RCC 7860 (cell line): ENCODE measurements at regions not wholly inside any gene's neighbourhood (a gene's known extent, or its start where the extent isn't known, plus 50 kb on each side); places are given as distances from the start of the nearest gene placed in this dataset.
"Not testable (repeated sequence)": the region's sequence is repeated elsewhere in the genome, so short reads cannot be mapped to it uniquely, and the experiment has no call there.

Experiments used
- DNase-seq: peaks from one replicate; pipeline ENCODE4 v3.0.0-alpha.2; 2015; ENCODE audit warnings: low spot score
- FAIRE-seq: peaks from 2 replicates; lab custom pipeline; 2012; peaks lifted over from hg19 to GRCh38; lab: Jason Lieb, UNC

DNA sequence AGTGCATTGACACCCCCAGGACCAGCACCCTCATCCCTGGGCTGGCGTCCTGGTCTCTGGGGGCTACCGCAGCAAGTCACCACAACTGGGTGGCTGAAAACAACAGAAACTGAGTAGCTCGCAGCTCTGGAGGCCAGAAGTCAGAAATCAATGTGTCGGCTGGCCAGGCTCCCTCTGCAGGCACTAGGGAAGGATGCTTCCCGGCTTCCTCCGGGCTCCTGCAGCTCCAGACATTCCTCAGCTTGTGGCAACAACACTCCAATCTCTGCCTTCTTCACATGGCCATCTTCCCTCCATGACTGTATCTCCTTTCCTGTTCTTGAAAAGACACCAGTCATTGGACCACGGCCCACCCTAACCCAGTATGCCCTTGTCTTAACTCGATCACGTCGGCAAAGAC, 224.2 kb downstream of the NPHP4 start:
- no peak for FAIRE-seq
- DNase-seq: no peak

DNA sequence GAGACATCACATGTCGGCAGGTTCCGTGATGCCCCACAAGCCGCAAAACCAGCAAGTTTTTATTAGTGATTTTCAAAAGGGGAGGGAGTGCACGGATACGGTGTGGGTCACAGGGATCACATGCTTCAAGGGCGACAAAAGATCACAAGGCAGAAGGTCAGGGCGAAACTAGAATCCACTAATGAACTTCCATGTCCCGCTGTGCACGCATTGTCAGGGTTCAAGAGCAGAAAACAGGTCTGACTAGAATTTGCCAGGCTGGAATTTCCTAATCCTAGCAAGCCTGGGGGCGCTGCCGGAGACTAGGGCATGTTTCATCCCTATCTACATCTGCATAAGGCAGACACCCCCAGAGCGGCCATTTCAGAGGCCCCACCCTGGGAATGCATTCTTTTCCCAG, 225.2 kb downstream of the NPHP4 start:
- DNase-seq, FAIRE-seq: not testable (repeated sequence)

DNA sequence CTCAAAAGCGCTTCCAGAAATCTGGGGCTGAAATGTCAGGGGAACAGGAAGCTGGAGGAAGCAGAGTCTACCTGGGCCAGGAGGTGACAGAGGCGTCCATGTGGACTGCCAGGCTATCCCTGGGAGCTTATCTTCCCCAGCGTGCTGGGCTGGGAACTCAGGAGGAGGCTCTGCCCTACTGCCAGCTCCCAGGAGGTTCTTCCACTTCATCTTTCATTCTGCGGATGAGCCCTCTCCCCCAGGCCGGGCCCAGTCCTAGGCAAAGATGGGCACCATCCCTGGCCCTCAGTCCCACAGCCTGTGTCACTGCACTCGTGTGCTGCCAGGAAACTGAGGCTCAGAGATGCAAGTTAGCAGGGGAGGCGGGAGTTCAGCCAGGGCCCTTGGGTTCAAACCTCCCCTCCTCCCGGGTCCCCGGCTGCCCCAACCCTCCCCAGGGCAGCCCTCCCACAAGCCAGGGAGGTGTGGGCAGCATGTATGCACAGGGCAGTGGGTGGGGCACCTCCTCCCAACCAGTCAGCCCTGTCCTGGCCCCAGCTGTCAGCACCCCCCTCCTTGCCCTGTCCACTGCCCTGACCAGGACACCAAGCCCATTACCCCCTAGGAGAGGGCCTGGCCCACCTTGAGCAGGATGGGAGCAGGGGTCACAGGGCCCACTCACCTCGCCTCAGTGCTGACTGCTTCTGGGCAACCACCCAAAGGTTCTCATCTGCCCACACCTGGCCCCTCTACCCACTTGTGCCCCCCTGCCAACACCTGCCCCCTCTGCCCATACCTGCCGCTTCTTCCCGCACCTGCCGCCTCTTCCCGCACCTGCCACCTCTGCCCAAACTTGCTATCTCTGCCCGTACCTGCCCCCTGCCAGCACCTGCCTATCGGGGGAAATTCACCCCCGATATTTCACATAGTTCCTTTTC, 226.0 kb downstream of the NPHP4 start:
- no peak for DNase-seq
- no peak for FAIRE-seq

DNA sequence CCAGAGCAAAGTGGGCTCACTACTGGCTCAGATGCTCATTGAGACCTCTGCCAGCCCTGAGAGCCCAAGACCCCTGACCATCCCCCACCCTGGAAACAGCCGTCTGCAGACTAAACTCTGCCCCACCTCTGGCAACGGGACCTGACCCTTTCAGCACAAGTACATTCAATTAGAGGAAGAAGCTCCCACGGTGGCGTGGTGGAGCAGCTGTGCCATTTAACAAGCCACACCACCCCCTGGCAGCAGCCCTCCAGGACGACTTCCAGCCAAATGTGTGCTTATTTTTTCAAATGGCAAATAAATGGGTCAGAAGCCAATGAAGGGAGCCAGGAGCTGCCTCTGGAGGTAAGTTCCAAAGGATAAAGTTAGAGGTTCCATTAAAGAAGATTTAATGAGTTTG, 226.7 kb downstream of the NPHP4 start:
- DNase-seq (no peak), FAIRE-seq (no peak)

DNA sequence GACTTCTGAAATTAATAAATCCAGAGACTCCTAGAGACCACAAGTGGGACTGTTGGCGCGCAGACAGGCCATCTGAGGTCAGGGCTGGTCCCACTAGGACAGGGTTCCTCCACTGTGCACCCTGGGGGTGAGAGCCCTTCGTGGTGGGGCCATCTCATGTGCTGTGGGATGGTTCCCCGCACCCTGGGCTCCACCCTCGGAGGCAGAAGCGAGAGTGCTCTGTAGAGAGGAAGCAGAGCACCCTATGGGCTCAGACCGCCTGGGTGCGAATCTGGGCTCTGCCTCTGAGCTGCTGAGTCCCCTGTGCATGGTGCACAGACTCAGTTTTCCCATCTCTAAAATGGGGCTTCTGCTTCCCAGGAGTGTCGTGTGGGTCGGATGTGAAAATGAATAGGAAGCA, 227.3 kb downstream of the NPHP4 start:
- no peak for FAIRE-seq

DNA sequence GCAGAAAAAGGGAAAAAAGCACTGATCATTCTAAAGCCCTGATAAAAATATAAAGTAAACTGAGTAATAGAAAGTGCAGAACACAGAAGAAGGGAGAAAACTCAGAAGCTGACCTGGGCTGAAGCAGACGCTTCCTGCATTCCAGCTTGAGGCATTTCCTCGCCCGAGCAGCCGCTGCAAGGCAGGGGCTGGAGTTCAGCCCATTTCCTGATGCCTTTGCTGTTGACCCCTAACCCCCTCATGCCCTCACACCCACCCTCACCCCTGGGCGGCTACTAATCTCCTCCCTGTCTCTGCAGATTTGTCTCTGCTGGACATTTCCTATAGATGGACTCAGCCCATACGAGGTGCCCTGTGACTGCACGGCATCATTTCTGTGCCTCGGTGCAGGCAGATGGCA, 227.8 kb downstream of the NPHP4 start:
- FAIRE-seq: no peak
- DNase-seq: no peak

More for the DNA sequence above, 227.3 kb downstream of the NPHP4 start:
- no peak for DNase-seq

DNA sequence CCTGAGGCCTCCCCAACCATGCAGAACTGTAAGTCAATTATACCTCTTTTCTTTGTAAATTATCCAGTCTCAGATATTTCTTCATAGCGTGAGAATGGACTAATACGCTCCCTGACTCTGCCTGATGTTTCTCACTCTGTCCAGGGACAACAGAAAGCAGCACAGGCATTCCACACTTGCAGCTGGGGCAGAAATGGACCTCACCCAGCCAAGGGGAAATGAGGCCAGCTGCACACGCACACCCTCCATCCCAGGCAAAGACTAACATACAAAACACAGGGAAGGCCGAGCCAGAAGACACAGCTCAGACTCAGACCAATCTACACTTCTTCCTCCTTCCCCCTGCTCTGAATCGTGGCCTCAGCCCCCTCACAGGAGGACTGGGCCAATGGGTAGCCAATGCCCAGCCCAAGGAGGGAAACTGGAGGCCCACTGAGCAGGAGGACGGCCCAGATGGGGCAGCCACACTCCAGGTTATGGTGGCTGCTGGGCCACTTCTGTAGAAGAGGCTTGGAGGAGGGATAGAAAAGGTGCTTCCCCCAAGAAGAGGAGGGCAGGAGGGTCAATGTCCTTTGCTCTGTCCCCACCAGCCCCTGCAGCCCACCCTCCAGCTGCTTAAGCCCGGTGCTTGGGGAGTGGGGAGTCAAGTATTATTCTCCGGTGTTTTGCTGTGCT, 228.4 kb downstream of the NPHP4 start:
- no peak for FAIRE-seq
- no peak for DNase-seq

DNA sequence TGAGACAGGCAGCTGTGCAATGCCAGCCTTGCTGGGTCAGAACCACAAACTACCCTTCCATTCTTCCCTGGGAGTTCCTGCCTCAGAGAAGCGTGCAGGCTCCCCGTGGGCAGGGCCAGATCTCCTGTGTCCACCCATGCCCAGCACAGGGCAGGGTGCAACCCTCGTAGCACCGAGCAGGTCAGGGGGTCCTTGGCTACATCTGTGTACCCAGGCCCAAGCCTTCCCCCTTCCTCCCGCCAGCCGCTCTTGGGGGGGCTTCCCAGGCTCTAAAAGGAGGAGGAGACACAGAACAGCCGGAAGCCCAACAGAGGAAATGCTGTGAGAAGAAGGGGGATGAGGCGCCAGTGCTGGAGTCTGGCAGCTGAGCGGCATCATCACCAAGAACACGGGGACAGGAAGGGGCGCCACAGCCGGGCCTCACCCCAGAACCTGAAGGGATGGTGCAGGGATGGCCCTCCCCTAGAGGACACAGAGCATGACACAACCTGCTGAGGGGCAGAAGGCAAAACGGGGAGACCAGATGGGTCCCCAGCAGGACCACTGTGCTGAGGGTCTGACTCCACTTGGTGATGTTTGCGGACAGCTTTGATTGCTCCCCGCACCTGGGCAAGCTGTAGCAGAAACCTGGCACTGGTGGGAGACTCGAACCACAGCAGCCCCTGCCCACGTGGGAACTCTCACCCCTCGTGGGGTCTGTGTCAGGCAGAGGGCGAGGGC, 233.2 kb downstream of the NPHP4 start:
- DNase-seq (no peak), FAIRE-seq (no peak)

DNA sequence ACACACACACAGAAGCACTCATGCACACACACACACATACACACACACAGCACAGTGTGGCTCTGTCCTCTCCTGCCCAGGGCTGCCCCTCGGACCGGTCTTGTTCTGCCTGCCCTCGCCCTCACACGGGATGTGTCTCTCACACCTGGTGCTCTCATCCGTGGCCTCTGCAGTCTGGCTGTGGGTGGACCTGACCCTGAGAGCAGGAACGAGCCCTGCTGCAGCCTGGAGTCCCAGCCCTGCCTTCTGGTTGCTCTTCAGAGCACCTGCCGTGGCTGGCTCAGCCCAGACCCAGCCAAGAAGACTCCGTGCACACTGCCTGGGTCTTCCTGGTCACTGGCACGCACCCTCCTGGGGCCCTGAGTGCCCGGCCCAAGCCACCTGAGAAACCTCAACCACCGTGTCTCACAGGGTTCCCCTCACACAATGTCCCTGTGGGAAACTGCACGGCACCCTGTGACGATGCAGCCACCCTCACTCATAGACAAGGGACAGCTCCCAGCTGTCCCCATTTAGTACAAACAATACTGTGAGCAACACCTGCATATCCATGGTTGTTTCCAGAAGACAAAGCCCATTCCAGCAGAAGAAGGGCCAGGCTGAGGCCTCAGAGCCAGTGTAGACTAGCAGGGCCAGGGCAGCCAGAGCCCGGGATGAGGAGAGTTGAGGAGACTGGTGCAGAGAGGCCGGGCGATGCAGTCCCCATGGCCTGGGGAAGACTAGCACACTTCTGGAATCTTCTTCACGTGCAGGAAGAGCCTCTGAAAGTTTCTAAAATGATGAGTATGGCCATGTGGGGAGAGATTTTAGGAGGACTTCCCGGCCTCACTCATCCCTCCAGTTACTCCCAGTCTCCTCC, 234.0 kb downstream of the NPHP4 start:
- no peak for DNase-seq

DNA sequence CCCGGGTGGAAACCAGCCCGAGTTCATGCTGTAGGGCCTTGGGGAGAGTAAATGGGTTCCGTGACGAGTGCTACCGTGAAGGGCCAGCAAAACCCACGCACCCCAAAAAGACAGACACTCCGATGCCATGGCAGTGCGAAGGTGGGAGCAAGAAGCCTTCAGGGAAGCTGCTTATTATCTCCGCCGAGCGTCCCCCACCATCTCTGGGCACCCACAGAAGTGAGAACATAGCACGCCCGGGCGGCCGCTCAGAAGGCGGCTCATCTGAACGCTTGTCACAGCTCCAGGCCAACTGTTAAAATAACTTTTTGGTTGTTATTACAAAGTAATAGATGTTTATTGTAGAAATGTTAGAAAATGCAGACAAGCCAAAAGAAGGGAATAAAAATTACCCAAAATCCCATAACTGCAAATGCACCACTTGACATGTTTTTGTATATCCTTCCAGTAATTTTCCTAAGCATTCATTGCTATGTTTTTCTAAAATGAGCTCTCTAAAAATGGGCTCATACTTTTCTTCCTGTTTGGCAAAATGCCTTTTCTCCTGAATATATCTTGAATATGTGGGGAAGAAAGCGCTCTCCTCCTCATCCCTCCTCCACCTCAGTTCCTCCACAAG, 234.9 kb downstream of the NPHP4 start:
- FAIRE-seq (no peak), DNase-seq (no peak)

More for the DNA sequence above, 234.0 kb downstream of the NPHP4 start:
- FAIRE-seq: no peak

DNA sequence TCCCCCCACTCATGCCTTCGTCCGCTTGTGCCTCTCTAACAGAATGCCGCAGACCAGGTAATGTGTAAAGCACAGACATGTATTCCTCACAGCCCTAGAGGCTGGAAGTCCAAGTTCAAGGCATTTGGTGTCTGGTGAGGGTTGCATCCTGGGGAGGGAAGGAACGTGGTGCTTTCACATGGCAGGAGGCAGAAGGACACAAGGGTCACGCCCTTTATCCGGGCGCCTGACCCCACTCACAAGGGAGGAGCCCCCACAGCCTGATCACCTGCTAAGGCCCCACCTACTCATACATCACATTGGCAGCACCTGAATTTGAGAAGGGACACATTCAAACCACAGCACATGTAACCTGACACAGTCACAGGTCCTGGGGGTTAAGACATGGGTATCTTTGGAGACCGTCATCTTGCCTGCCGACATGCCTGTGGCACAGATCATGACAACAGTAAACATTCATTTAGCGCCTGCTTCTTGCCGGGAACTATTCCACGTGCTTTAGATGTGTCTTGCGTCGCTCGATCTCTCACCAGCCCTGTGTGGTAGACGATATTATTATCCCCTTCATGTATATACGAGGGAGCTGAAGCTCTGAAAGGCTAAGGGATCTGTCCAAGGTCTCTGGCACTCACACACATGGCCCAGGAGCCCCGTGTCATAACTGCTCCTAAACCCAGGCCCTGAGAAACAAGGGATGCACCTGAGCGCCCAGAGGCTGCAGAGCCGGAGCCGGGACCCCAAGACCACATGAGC, 235.6 kb downstream of the NPHP4 start:
- DNase-seq (no peak), FAIRE-seq (no peak)

DNA sequence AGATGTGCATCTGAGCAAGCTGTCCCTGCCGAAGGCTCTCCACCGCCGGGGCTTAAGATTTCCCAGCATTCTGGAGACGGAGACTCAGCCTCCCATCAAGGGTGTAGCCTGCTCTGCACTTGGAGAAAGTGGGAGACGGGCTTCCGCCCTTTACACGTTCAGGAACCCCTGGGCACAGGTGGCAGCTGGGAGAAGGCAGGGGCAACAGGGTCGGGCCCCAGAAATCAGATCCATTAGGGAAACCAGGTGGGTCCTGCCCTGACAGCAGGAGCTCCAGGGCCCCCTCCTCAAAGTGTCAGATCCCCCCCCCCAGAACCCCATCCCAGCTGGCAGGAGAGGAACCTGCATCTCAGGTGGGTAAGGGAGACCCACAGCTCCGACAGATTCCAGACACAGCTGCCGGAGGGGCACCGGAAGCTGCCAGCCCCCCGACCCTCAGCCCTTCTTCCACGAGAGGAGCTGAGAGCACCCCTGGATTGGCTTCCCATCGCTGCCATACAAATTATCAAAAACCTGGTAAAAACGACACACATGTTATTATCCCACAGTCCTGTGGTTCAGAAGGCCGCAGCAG, 236.6 kb downstream of the NPHP4 start:
- DNase-seq: no peak
- FAIRE-seq: no peak

DNA sequence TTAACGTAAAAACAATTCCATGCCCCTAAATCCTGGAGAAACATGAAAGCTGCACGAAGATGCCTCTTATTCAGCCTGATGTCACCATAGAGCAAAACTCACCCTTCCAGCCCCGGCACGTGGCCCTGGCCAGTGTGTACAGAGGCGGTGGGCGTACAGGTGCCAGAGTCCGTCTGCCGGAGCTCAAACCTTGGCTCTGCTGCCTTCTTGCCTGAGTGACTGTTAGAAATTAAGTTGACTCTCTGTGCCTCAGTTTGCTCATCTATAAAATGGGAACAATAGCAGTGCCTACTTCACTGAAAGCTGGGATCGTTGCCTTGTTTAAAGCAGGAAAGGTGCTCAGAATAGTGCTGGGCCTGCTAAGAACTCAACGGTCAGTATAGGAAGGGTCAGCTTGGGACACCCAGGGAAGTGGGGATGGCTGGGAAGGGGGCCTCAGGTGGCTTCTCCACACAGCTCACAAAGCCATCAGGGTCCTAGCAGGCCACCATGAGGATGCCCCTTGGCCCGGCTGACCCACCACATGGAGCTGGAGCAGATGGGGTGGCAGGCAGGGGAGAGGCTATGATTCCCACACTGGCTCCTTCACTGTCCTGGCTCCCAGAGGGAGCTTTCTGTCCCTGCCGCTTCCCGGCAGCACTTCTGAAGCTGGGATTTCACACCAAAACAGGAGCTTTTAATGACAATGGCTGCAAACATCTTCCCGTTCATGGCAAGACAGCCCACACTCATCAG, 237.2 kb downstream of the NPHP4 start:
- FAIRE-seq (no peak), DNase-seq (no peak)

DNA sequence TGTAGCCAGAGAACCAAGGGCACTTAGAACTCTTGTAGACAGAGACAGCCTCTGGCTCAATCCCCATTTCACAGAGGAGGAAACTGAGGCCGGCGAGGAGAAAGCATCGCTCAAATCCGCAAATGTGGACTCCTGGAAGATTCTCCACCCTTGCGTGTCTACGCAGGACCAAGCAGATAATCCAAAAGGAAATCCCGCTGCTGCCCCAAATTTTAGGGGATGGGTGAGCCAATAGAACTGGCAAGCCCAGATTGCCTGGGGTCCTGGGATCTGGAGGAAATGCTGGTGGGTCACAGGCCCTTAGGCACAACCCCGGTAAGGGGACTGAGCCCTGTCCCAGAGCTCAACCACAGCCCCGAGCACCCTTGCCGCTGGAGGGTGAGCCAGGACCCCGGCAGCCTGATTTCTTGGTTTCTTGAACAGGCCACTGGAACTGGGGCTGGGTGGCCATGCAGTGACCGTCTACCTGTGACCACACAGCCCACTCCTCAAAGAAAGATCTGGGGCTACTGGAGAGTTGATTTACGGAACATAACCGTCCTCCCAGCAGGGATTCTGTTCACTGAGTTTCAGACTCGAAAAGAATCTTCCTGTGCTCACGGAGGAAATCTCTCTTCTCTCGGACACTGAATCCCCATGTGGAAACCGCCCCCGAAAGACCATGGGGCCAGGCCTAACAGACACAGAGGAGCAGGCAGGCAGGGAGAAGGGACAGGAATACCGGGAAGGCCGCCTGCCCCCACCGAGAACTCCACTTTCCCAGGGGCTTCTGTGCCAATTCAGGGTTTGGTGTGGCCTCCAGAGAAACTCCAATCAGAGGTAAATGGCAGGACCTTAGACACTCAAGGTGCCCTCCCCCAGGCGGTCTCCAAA, 238.4 kb downstream of the NPHP4 start:
- DNase-seq (no peak), FAIRE-seq (no peak)

DNA sequence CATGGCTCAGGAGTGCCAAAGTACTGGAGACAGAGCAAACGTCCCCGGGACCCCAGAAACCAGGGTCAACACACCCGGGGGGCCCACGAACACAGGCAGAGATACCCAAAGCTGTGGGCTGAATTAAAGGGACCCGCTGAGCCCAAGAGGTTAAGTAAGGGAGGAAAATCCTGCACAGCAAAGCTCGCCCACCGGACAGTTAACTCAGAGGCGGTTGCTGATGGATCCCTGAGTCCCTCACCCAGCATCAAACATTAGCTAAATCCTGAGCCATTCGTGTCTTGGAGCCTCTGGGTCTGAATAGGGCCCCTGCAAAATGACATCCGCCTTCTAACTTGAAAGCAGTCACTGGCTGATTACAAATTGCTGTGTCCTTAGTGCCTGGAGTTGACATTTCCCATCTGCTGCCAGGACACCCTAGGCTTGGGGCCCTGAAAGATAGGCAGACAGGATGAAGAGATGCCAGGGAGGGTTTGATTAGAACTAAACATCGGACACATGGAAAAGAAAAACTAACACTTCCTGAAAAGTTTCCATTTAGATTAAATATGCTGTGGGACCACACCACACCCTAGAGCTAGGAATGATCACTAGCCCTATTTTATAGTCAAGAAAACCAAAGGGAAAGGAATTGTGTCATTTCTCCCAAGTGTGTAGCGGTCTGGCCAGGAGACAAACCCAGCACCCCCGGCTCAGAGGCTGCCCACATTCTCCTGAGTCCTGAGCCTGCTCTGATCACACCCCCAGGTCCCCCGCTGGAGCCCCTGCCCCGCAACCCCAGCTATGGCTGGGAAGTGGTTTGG, 239.3 kb downstream of the NPHP4 start:
- DNase-seq: no peak
- FAIRE-seq: no peak

DNA sequence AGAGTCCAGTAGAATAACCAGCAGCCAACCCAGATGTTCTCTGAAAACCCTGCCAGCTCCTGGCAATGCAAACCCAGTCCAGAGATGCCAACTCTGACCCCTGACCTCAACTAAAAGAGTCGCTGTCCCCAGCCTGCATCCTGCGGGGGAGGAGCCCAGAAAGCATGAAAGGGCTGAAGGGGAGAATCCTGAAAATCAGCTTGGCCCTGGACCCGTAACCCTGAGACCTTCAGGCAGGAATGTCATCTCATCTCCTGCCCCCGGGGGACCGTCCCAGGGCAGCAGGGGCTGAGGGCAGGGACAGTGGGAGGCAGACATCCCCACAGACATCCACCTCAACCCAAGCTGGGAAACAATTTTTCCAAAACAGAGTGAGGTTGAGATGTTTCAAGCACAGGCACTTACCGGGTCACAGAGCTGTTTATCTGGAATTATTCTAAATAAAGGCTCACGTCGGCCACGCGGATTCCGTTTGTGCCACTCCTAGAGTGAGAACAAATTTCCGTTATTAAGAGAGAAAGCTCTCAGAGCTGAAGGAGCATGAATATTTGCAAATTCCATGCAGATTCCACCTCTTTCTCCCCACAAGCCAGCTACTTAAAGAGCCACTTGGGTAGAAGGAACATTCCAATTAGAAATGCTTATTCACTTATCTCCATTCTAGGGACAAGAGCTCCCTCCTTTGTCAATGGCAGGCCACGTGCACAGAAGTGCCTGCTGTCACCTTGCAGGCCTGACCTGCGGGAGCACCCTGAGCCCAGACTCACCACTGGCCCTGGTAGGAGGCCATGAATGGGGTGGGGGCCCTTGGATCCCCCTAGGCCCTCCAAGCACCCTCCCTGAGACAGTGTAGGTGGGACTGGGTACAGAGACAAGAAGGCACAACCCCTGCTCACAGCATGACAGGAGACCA, 240.1 kb downstream of the NPHP4 start:
- FAIRE-seq (no peak), DNase-seq (no peak)
